Peyer's patch (tissue), 4 donors: ENCODE measurements at regions not wholly inside any gene's neighbourhood (a gene's known extent, or its start where the extent isn't known, plus 50 kb on each side); places are given as distances from the start of the nearest gene placed in this dataset.

ENCODE experiments used
- CTCF ChIP-seq, 6 experiments: fragments of 450-650 bp in 4 of 6; fragments of 200-600 bp in 2 of 6; sonication (generic) in 1 of 6; IDR thresholded peaks; one replicate each; pipeline ENCODE4 v1.5.1; 2017 to 2019; ENCODE audit warnings: antibody characterized with exemption in 6 of 6, mild to moderate bottlenecking in 3 of 6, moderate library complexity in 1 of 6
- POLR2A ChIP-seq, 2 donors: fragments of 450-650 bp; IDR thresholded peaks; one replicate each; pipeline ENCODE4 v1.5.1; 2017; ENCODE audit warnings: antibody characterized with exemption in 2 of 2, mild to moderate bottlenecking in 2 of 2, moderate library complexity in 2 of 2

- TF ChIP-seq CTCF (IDR thresholded peaks at IDR 0.05) = no peak
- TF ChIP-seq POLR2A (IDR thresholded peaks at IDR 0.05) = no peak
Measured at GRCh38 chr14:49479432-49479831, 106.7 kb downstream of the RPS29 start.
